H1 (cell line): ENCODE measurements at regions not wholly inside any gene's neighbourhood (a gene's known extent, or its start where the extent isn't known, plus 50 kb on each side); places are given as distances from the start of the nearest gene placed in this dataset.

ENCODE experiments used
- CTCF ChIA-PET: fragments of 300-600 bp; sonication (Branson Sonifier 250); formaldehyde crosslinking; loops from one replicate; lab custom pipeline; 2021; ENCODE audit not compliant: partially characterized antibody; lab: Charles Lee
- POLR2A ChIA-PET: fragments of 300-600 bp; sonication (Branson Sonifier 250); formaldehyde crosslinking; loops from one replicate; lab custom pipeline; 2021; ENCODE audit warnings: inconsistent platforms; ENCODE audit not compliant: partially characterized antibody; lab: Charles Lee
- DNase-seq, 2 experiments: peaks; one replicate each; pipeline versions ENCODE4 v3.0.0 to v3.0.0-alpha.2; 2010 to 2022; ENCODE audit warnings: low spot score in 2 of 2, low read depth in 1 of 2, mixed read lengths in 1 of 2
- FAIRE-seq: peaks from 2 replicates; lab custom pipeline; 2011; peaks lifted over from hg19 to GRCh38; lab: Jason Lieb, UNC
- H2AFZ ChIP-seq: 2 replicates; pipeline ENCODE4 v1.8.1; 2012; ENCODE audit warnings: low read length, inconsistent platforms
- H2AK5ac ChIP-seq: 2 replicates; pipeline ENCODE4 v1.6.1; 2013; ENCODE audit warnings: low read depth, low read length
- H2BK120ac ChIP-seq: replicated peaks from 2 replicates; pipeline ENCODE3; 2013; ENCODE audit warnings: low read depth, low read length, inconsistent platforms
- H2BK12ac ChIP-seq: 2 replicates; pipeline ENCODE4 v1.6.1; 2013; ENCODE audit warnings: low read depth, low read length
- H2BK15ac ChIP-seq: 2 replicates; pipeline ENCODE4 v1.6.1; 2013; ENCODE audit warnings: low read length
- H2BK20ac ChIP-seq: 2 replicates; pipeline ENCODE4 v1.6.1; 2013; ENCODE audit warnings: low read length
- H2BK5ac ChIP-seq: 2 replicates; pipeline ENCODE4 v1.6.1; 2013; ENCODE audit warnings: low read depth, low read length
- H3K14ac ChIP-seq: 2 replicates; pipeline ENCODE4 v1.6.1; 2013; ENCODE audit warnings: inconsistent platforms; ENCODE audit not compliant: insufficient read length
- H3K18ac ChIP-seq: 2 replicates; pipeline ENCODE4 v1.6.1; 2013; ENCODE audit warnings: low read length; ENCODE audit errors: extremely low read depth
- H3K23ac ChIP-seq: 2 replicates; pipeline ENCODE4 v1.6.1; 2013; ENCODE audit warnings: inconsistent platforms; ENCODE audit not compliant: insufficient read length
- H3K23me2 ChIP-seq: 2 replicates; pipeline ENCODE4 v1.6.1; 2013; ENCODE audit warnings: low read depth, low read length
- H3K27ac ChIP-seq: 2 replicates; pipeline ENCODE4 v1.6.1; 2011; ENCODE audit warnings: low read depth, low read length, inconsistent platforms
- H3K27me3 ChIP-seq, 4 experiments: replicated peaks in 1 of 4; 1 replicate in 1 of 4; 2 replicates in 3 of 4; pipeline versions ENCODE4 v1.6.1 to v1.8.1; 2011 to 2013; ENCODE audit warnings: low read length in 3 of 4, mild to moderate bottlenecking in 3 of 4, inconsistent platforms in 2 of 4, mixed read lengths in 2 of 4, moderate library complexity in 1 of 4; ENCODE audit not compliant: control insufficient read depth in 3 of 4, insufficient read depth in 3 of 4; ENCODE audit errors: extremely low read depth in 1 of 4
- H3K36me3 ChIP-seq, 4 experiments: 2 replicates each; pipeline versions ENCODE4 v1.6.1 to v1.8.1; 2011 to 2013; ENCODE audit warnings: mild to moderate bottlenecking in 4 of 4, low read length in 3 of 4, moderate library complexity in 2 of 4, control low read depth in 1 of 4, inconsistent platforms in 1 of 4; ENCODE audit not compliant: insufficient read depth in 4 of 4, control insufficient read depth in 2 of 4
- H3K4ac ChIP-seq: replicated peaks from 2 replicates; pipeline ENCODE3; 2013; ENCODE audit warnings: low read length, low read depth, mixed read lengths, inconsistent platforms; ENCODE audit not compliant: insufficient read length
- H3K4me1 ChIP-seq, 4 experiments: replicated peaks in 1 of 4; 1 replicate in 1 of 4; 2 replicates in 3 of 4; pipeline versions ENCODE4 v1.6.1 to v1.8.1; 2011 to 2013; ENCODE audit warnings: low read length in 3 of 4, inconsistent platforms in 2 of 4, mixed read lengths in 1 of 4; ENCODE audit not compliant: insufficient read depth in 4 of 4, control insufficient read depth in 3 of 4
- H3K4me2 ChIP-seq, 2 experiments: 2 replicates each; pipeline versions ENCODE4 v1.6.1 to v1.8.1; 2011 to 2013; ENCODE audit warnings: low read depth in 2 of 2, low read length in 2 of 2, control low read depth in 1 of 2, inconsistent platforms in 1 of 2, mild to moderate bottlenecking in 1 of 2; ENCODE audit not compliant: insufficient read depth in 1 of 2
- H3K4me3 ChIP-seq, 4 experiments: fragments of 200-600, 300-600 bp in 1 of 4; sonication (generic), shearing (Covaris generic), sonication (Bioruptor Twin) in 1 of 4; 2 replicates each; pipeline versions ENCODE4 v1.5.1 to v1.8.1; 2011 to 2016; ENCODE audit warnings: low read length in 4 of 4, low read depth in 3 of 4, control low read depth in 2 of 4, inconsistent platforms in 2 of 4, mild to moderate bottlenecking in 2 of 4, mixed read lengths in 1 of 4, moderate library complexity in 1 of 4; ENCODE audit not compliant: insufficient read depth in 2 of 4; ENCODE audit errors: extremely low read depth in 1 of 4
- H3K56ac ChIP-seq: replicated peaks from 2 replicates; pipeline ENCODE3; 2013; ENCODE audit warnings: low read depth, mild to moderate bottlenecking, mixed read lengths, low read length, inconsistent platforms; ENCODE audit not compliant: insufficient read length
- H3K79me1 ChIP-seq: 2 replicates; pipeline ENCODE4 v1.6.1; 2013; ENCODE audit warnings: low read depth, low read length, control low read depth
- H3K79me2 ChIP-seq, 2 experiments: 2 replicates each; pipeline versions ENCODE4 v1.6.1 to v1.8.1; 2012 to 2013; ENCODE audit warnings: low read length in 2 of 2, mild to moderate bottlenecking in 2 of 2, inconsistent platforms in 1 of 2; ENCODE audit not compliant: insufficient read depth in 2 of 2, control insufficient read depth in 1 of 2
- H3K9ac ChIP-seq, 4 experiments: replicated peaks in 1 of 4; 1 replicate in 1 of 4; 2 replicates in 3 of 4; pipeline versions ENCODE4 v1.6.1 to v1.8.1; 2011 to 2013; ENCODE audit warnings: low read depth in 3 of 4, low read length in 3 of 4, control low read depth in 2 of 4, mild to moderate bottlenecking in 2 of 4, moderate library complexity in 2 of 4, inconsistent platforms in 1 of 4; ENCODE audit errors: extremely low read depth in 1 of 4
- H3K9me3 ChIP-seq, 2 experiments: 2 replicates each; pipeline versions ENCODE4 v1.6.1 to v1.8.1; 2012 to 2013; ENCODE audit warnings: mild to moderate bottlenecking in 2 of 2, moderate library complexity in 2 of 2, control low read depth in 1 of 2, inconsistent platforms in 1 of 2, low read depth in 1 of 2, low read length in 1 of 2, mixed read lengths in 1 of 2; ENCODE audit not compliant: insufficient read depth in 2 of 2
- H4K20me1 ChIP-seq, 2 experiments: replicated peaks in 1 of 2; 2 replicates each; pipeline versions ENCODE3 to v1.8.1; 2011 to 2013; ENCODE audit warnings: inconsistent platforms in 2 of 2, low read length in 2 of 2, mild to moderate bottlenecking in 1 of 2; ENCODE audit not compliant: insufficient read depth in 2 of 2, control insufficient read depth in 1 of 2
- H4K5ac ChIP-seq: 2 replicates; pipeline ENCODE4 v1.6.1; 2013; ENCODE audit warnings: low read length, low read depth, mixed read lengths, inconsistent platforms; ENCODE audit not compliant: insufficient read length
- H4K8ac ChIP-seq: 2 replicates; pipeline ENCODE4 v1.8.0; 2013; ENCODE audit warnings: mild to moderate bottlenecking, moderate library complexity, low read length, inconsistent platforms; ENCODE audit not compliant: insufficient read depth; ENCODE audit errors: extremely low read depth
- H4K91ac ChIP-seq: replicated peaks from 2 replicates; pipeline ENCODE3; 2013; ENCODE audit warnings: low read length, mixed read lengths, inconsistent platforms; ENCODE audit not compliant: insufficient read length
- EP300 ChIP-seq, 2 experiments: IDR thresholded peaks; 1 replicate in 1 of 2; 2 replicates in 1 of 2; pipeline ENCODE4 v1.6.1; 2011 to 2012; ENCODE audit warnings: low read depth in 2 of 2, low read length in 2 of 2, mild to moderate bottlenecking in 2 of 2, borderline replicate concordance in 1 of 2, inconsistent platforms in 1 of 2, moderate library complexity in 1 of 2
- GTF2F1 ChIP-seq: IDR thresholded peaks from 2 replicates; pipeline ENCODE4 v1.6.1; 2012; ENCODE audit warnings: low read depth, low read length, improper control_type of control experiment, borderline replicate concordance

- peaks cover 0 to 92% of the 10 kb centered on the region in 2 experiments; a peak in 2 of 4 replicates for H3K79me2 ChIP-seq
- CTCF ChIA-PET, result interaction anchor here (0.6 to 1.9 kb wide), 3 partner anchors 21 to 71 kb away, joined by 3 to 4 read pairs (median 4); no protein-coding TSS in a partner anchor
- TF ChIP-seq GTF2F1 (no peak), EP300 (IDR thresholded peaks at IDR 0.05; ENCODE audit: borderline replicate concordance in 1 of 2, low read depth in 2 of 2, low read length in 2 of 2) (no peak)
These were observed 108.0 kb upstream of the DST start for GRCh38 chr6:56750686-56751085.

More at GRCh38 chr6:56750686-56751085, 108.0 kb upstream of the DST start:
- no peak overlapping the region for H2BK5ac ChIP-seq
- H3K18ac ChIP-seq, result no peak overlapping the region
- no peak overlapping the region for H3K9ac ChIP-seq
- FAIRE-seq, result no peak
- no peak overlapping the region for H2BK12ac ChIP-seq
- no peaks in the 10 kb centered on the region for H3K23me2 ChIP-seq
- H2AK5ac ChIP-seq, result no peak overlapping the region
- no peak overlapping the region for H3K4me3 ChIP-seq
- no peak overlapping the region for H2BK15ac ChIP-seq
- H4K20me1 ChIP-seq, result no peaks in the 10 kb centered on the region
- no peak overlapping the region for H3K4me2 ChIP-seq
- H2BK20ac ChIP-seq, result no peak overlapping the region
- no peaks in the 10 kb centered on the region for H3K36me3 ChIP-seq
- H3K4ac ChIP-seq, result no peak overlapping the region
- H2AFZ ChIP-seq, result no peak overlapping the region
- no peak overlapping the region for H3K14ac ChIP-seq
- no peaks in the 10 kb centered on the region for H3K9me3 ChIP-seq
- no peak overlapping the region for H3K56ac ChIP-seq
- H2BK120ac ChIP-seq, result no peak overlapping the region
- no peaks in the 10 kb centered on the region for H3K27me3 ChIP-seq
- no peak for DNase-seq
- H3K27ac ChIP-seq, result no peak overlapping the region
- POLR2A ChIA-PET, result interaction anchor here (0.6 to 1.0 kb wide), 2 partner anchors 23 to 100 kb away, joined by 3 read pairs; no protein-coding TSS in a partner anchor
- no peak overlapping the region for H4K5ac ChIP-seq
- no peak overlapping the region for H3K23ac ChIP-seq
- peaks cover 3 to 19% (median 9%) of the 10 kb centered on the region in 4 experiments; a peak in 5 of 7 replicates for H3K4me1 ChIP-seq
- H3K79me1 ChIP-seq, result no peaks in the 10 kb centered on the region
- no peak overlapping the region for H4K91ac ChIP-seq
- H4K8ac ChIP-seq, result no peak overlapping the region
